OCI-LY7 (cell line): ENCODE measurements at regions not wholly inside any gene's neighbourhood (a gene's known extent, or its start where the extent isn't known, plus 50 kb on each side); places are given as distances from the start of the nearest gene placed in this dataset.

Source experiments
- BruUV-seq: library from RNA; stranded (reverse); fragments of 400-500 nt; replicated peaks from 2 replicates; lab custom pipeline; 2021; lab: Mats Ljungman, UMichigan
- CTCF ChIA-PET: fragments of 300-600 bp; sonication (Branson Sonifier 250); formaldehyde crosslinking; loops from one replicate; lab custom pipeline; 2022; ENCODE audit warnings: antibody characterized with exemption; ENCODE audit not compliant: unreplicated experiment; lab: Charles Lee
- POLR2A ChIA-PET: fragments of 300-600 bp; sonication (Branson Sonifier 250); formaldehyde crosslinking; loops from one replicate; lab custom pipeline; 2022; ENCODE audit warnings: antibody characterized with exemption; lab: Charles Lee
- DNase-seq: peaks from one replicate; pipeline ENCODE4 v3.0.0-alpha.2; 2015; ENCODE audit warnings: low spot score
- H2AFZ ChIP-seq: fragments of 200-600 bp; sonication (generic), shearing (Covaris generic); 2 replicates; pipeline ENCODE4 v1.6.1; 2014; ENCODE audit warnings: mild to moderate bottlenecking, antibody characterized with exemption, low read length, moderate library complexity
- H3K27ac ChIP-seq: fragments of 200-600 bp; sonication (generic); 2 replicates; pipeline ENCODE4 v1.5.1; 2014; ENCODE audit warnings: mixed run types, low read depth, mild to moderate bottlenecking, moderate library complexity, low read length, inconsistent platforms; ENCODE audit not compliant: poor library complexity, severe bottlenecking
- H3K36me3 ChIP-seq: fragments of 200-600 bp; sonication (generic); 2 replicates; pipeline ENCODE4 v1.6.1; 2014; ENCODE audit warnings: mild to moderate bottlenecking, antibody characterized with exemption, low read length, moderate library complexity, mixed read lengths; ENCODE audit not compliant: insufficient read depth
- H3K4me1 ChIP-seq: fragments of 200-600 bp; sonication (generic); 2 replicates; pipeline ENCODE4 v1.5.1; 2014; ENCODE audit warnings: mild to moderate bottlenecking, low read length; ENCODE audit not compliant: insufficient read depth, poor library complexity, severe bottlenecking
- H3K4me2 ChIP-seq: fragments of 200-600 bp; sonication (generic); 2 replicates; pipeline ENCODE4 v1.6.1; 2014; ENCODE audit warnings: mild to moderate bottlenecking, low read length
- H3K4me3 ChIP-seq: fragments of 200-600 bp; sonication (generic); 2 replicates; pipeline ENCODE4 v1.5.1; 2014; ENCODE audit warnings: mild to moderate bottlenecking, low read depth, low read length; ENCODE audit not compliant: poor library complexity, severe bottlenecking
- H3K79me2 ChIP-seq: fragments of 200-600 bp; sonication (generic); 2 replicates; pipeline ENCODE4 v1.6.1; 2016; ENCODE audit warnings: low read depth, mild to moderate bottlenecking, low read length, moderate library complexity, mixed read lengths; ENCODE audit not compliant: insufficient read depth
- H3K9me2 ChIP-seq: fragments of 200-600 bp; sonication (generic); 2 replicates; pipeline ENCODE4 v1.6.1; 2016; ENCODE audit warnings: mild to moderate bottlenecking, low read length, mixed read lengths; ENCODE audit not compliant: insufficient read depth
- H3K9me3 ChIP-seq: fragments of 200-600 bp; sonication (generic); 2 replicates; pipeline ENCODE4 v1.6.1; 2014; ENCODE audit warnings: mild to moderate bottlenecking, mixed run types, low read length, mixed read lengths
- H4K20me1 ChIP-seq: fragments of 200-600 bp; sonication (generic); 2 replicates; pipeline ENCODE4 v1.6.1; 2014; ENCODE audit warnings: mild to moderate bottlenecking, antibody characterized with exemption, low read length, moderate library complexity, mixed read lengths; ENCODE audit not compliant: insufficient read depth
- EZH2phosphoT487 ChIP-seq: fragments of 200-600 bp; sonication (generic); IDR thresholded peaks from 2 replicates; pipeline ENCODE4 v1.6.1; 2018; ENCODE audit warnings: low read depth, borderline replicate concordance, mild to moderate bottlenecking, mixed run types, antibody characterized with exemption, low read length, moderate library complexity, mixed read lengths
- intact Hi-C: fragments of 100-400 bp; cut with micrococcal nuclease; formaldehyde crosslinking; loops from one replicate; pipeline ENCODE4 v1.10.0; 2022; ENCODE audit not compliant: unreplicated experiment
- TF ChIP-seq, protein P1 (sequence below): fragments of 200-600 bp; sonication (generic); conservative IDR thresholded peaks from 2 replicates; pipeline ENCODE4 v1.5.1; 2014; ENCODE audit warnings: mild to moderate bottlenecking, antibody characterized with exemption, low read length, moderate library complexity, mixed read lengths

DNA sequence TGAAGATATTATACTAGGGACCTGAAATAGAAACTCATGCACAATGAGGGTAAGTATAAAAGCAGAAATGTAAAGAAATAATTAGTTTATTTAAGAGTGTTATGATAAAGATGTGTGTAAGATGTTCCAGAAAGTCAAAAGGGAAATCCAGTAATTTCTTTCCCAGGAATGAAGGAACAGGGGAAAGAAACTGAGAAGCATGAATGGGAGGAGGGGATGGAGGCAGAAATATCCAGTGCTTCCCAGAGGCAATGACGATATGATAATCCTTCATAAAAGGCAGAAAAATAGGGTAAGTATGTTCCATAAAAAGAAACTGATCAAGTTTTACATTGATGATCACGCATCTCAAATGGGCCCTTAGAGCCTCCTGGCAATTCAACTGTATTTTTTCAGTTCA is 120.7 kb upstream of the LPAR1 start:
- ChIA-PET POLR2A (no interaction called here), CTCF (no interaction called here)
- Histone ChIP-seq H3K4me1 (no peaks in the 10 kb centered on the region), H3K79me2 (no peaks in the 10 kb centered on the region), H4K20me1 (no peaks in the 10 kb centered on the region), H3K4me3 (no peak overlapping the region), H3K27ac (no peak overlapping the region), H2AFZ (no peak overlapping the region), H3K9me3 (no peaks in the 10 kb centered on the region), H3K36me3 (no peaks in the 10 kb centered on the region), H3K4me2 (no peak overlapping the region), H3K9me2 (no peaks in the 10 kb centered on the region)
- intact Hi-C loops, result no loop called here
- TF ChIP-seq EZH2phosphoT487, result no peak
- TF ChIP-seq, protein P1, sequence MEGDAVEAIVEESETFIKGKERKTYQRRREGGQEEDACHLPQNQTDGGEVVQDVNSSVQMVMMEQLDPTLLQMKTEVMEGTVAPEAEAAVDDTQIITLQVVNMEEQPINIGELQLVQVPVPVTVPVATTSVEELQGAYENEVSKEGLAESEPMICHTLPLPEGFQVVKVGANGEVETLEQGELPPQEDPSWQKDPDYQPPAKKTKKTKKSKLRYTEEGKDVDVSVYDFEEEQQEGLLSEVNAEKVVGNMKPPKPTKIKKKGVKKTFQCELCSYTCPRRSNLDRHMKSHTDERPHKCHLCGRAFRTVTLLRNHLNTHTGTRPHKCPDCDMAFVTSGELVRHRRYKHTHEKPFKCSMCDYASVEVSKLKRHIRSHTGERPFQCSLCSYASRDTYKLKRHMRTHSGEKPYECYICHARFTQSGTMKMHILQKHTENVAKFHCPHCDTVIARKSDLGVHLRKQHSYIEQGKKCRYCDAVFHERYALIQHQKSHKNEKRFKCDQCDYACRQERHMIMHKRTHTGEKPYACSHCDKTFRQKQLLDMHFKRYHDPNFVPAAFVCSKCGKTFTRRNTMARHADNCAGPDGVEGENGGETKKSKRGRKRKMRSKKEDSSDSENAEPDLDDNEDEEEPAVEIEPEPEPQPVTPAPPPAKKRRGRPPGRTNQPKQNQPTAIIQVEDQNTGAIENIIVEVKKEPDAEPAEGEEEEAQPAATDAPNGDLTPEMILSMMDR, result no peak
- no peak for DNase-seq
- BruUV-seq, result no TSS peak

DNA sequence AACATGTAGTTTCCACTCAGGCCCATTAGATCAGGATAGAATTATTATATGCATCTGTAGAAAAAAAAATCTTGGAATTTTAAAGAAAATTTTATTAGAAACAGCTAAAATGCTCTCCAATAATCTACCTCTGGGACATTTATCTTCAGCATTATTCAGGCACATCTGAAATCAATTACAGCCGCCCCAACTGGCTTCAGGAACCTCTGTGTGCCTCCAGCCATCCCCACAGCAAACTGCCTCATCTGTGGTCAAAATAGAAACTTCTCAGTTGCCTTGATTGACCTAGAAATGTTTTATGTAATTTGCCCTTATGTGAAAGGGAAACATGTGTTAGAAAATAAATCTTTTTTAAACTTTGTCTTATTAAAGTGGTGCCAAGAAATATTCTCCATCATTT is 120.1 kb upstream of the LPAR1 start:
- no peaks in the 10 kb centered on the region for H3K36me3 ChIP-seq
- no peak overlapping the region for H2AFZ ChIP-seq
- ChIA-PET POLR2A (interaction anchor here (0.6 kb wide), 1 partner anchor 10 kb away, joined by 4 read pairs; no protein-coding TSS in a partner anchor), CTCF (no interaction called here)
- no peaks in the 10 kb centered on the region for H3K79me2 ChIP-seq
- TF ChIP-seq EZH2phosphoT487, result no peak
- TF ChIP-seq, protein P1, result no peak
- H3K4me1 ChIP-seq, result no peaks in the 10 kb centered on the region
- intact Hi-C loops, result no loop called here
- no peak overlapping the region for H3K4me3 ChIP-seq
- H4K20me1 ChIP-seq, result no peaks in the 10 kb centered on the region
- no peaks in the 10 kb centered on the region for H3K9me2 ChIP-seq
- no peak overlapping the region for H3K27ac ChIP-seq
- no TSS peak for BruUV-seq
- no peaks in the 10 kb centered on the region for H3K9me3 ChIP-seq
- DNase-seq, result no peak
- no peak overlapping the region for H3K4me2 ChIP-seq

DNA sequence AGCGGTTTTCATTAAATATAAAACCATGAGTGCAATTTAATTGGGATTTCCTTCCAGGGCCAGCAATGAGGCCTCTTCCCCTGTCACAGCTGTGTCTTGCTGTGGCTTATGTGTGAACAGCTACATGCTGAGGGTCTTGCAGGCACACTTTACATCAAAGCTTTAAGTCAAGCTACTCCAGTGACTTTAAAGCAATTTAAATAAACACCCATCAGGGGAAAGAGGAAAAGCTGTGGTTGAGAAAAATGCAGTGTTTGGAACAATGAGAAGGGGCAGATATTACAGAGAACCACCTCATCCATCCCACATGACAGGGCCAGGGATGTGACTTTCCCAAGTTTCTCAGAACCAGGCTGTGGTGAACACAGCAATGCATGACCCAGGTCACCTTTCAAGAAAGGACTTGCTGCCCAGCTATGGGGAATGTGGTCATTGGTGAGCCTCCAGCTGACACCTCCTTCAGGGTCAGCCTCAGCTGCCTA is 115.9 kb upstream of the LPAR1 start:
- no peak for DNase-seq
- H3K36me3 ChIP-seq, result no peaks in the 10 kb centered on the region
- H3K9me2 ChIP-seq, result no peaks in the 10 kb centered on the region
- intact Hi-C loops, result no loop called here
- no peak overlapping the region for H3K27ac ChIP-seq
- no peak overlapping the region for H3K4me3 ChIP-seq
- H4K20me1 ChIP-seq, result no peaks in the 10 kb centered on the region
- POLR2A ChIA-PET, result interaction anchor here (0.6 to 0.7 kb wide), 2 partner anchors 170 to 1508 kb away, joined by 3 read pairs; no protein-coding TSS in a partner anchor
- TF ChIP-seq EZH2phosphoT487, result no peak
- TF ChIP-seq, protein P1, result no peak
- CTCF ChIA-PET, result no interaction called here
- no peaks in the 10 kb centered on the region for H3K9me3 ChIP-seq
- no peaks in the 10 kb centered on the region for H3K79me2 ChIP-seq
- H3K4me1 ChIP-seq, result no peaks in the 10 kb centered on the region
- no TSS peak for BruUV-seq
- no peak overlapping the region for H2AFZ ChIP-seq
- H3K4me2 ChIP-seq, result no peak overlapping the region
